HEK293 (cell line): ENCODE measurements at regions not wholly inside any gene's neighbourhood (a gene's known extent, or its start where the extent isn't known, plus 50 kb on each side); places are given as distances from the start of the nearest gene placed in this dataset.

Experiments used
- HOXA7 ChIP-seq: sonication (generic); formaldehyde crosslinking; IDR thresholded peaks from 2 replicates; pipeline ENCODE4 v1.8.1; 2022; ENCODE audit warnings: missing genetic modification reagents, borderline replicate concordance
- ZBTB20 ChIP-seq: fragments of 450-650 bp; formaldehyde crosslinking; IDR thresholded peaks from 2 replicates; pipeline ENCODE4 v1.5.1; 2016; ENCODE audit warnings: missing biosample characterization, missing genetic modification characterization
- ZFP3 ChIP-seq: fragments of 450-650 bp; formaldehyde crosslinking; IDR thresholded peaks from 2 replicates; pipeline ENCODE4 v1.5.1; 2016; ENCODE audit warnings: low read depth, missing biosample characterization, missing genetic modification characterization
- ZIC2 ChIP-seq: fragments of 450-650 bp; formaldehyde crosslinking; IDR thresholded peaks from 2 replicates; pipeline ENCODE4 v1.5.1; 2016; ENCODE audit warnings: missing biosample characterization, missing genetic modification characterization
- ZNF37A ChIP-seq: fragments of 450-650 bp; IDR thresholded peaks from 2 replicates; pipeline ENCODE4 v1.5.1; 2018; ENCODE audit warnings: missing biosample characterization, missing genetic modification characterization
- ZNF544 ChIP-seq: fragments of 450-650 bp; formaldehyde crosslinking; IDR thresholded peaks from 2 replicates; pipeline ENCODE4 v1.5.0; 2017; ENCODE audit warnings: missing biosample characterization, missing genetic modification characterization
- ZNF658 ChIP-seq: fragments of 450-650 bp; formaldehyde crosslinking; IDR thresholded peaks from 2 replicates; pipeline ENCODE4; 2016; ENCODE audit warnings: missing biosample characterization, missing genetic modification characterization
- TF ChIP-seq, protein P1 (sequence below): fragments of 450-650 bp; formaldehyde crosslinking; IDR thresholded peaks from 2 replicates; pipeline ENCODE4 v1.5.1; 2016; ENCODE audit warnings: missing biosample characterization, missing genetic modification characterization
- TF ChIP-seq, protein P2 (sequence below): fragments of 450-650 bp; formaldehyde crosslinking; IDR thresholded peaks from 2 replicates; pipeline ENCODE4 v1.5.1; 2016; ENCODE audit warnings: missing biosample characterization, missing genetic modification characterization

GRCh38 chr3:124172816-124173215 lies 180.9 kb upstream of the ROPN1 start:
- TF ChIP-seq ZNF658 (tag by site-specific recombination) (no peak), ZNF544 (tag by site-specific recombination) (no peak), ZBTB20 (tag by site-specific recombination) (no peak), HOXA7 (no peak), ZFP3 (no peak), ZNF37A (no peak), ZIC2 (tag by site-specific recombination) (no peak)
- TF ChIP-seq, protein P1, sequence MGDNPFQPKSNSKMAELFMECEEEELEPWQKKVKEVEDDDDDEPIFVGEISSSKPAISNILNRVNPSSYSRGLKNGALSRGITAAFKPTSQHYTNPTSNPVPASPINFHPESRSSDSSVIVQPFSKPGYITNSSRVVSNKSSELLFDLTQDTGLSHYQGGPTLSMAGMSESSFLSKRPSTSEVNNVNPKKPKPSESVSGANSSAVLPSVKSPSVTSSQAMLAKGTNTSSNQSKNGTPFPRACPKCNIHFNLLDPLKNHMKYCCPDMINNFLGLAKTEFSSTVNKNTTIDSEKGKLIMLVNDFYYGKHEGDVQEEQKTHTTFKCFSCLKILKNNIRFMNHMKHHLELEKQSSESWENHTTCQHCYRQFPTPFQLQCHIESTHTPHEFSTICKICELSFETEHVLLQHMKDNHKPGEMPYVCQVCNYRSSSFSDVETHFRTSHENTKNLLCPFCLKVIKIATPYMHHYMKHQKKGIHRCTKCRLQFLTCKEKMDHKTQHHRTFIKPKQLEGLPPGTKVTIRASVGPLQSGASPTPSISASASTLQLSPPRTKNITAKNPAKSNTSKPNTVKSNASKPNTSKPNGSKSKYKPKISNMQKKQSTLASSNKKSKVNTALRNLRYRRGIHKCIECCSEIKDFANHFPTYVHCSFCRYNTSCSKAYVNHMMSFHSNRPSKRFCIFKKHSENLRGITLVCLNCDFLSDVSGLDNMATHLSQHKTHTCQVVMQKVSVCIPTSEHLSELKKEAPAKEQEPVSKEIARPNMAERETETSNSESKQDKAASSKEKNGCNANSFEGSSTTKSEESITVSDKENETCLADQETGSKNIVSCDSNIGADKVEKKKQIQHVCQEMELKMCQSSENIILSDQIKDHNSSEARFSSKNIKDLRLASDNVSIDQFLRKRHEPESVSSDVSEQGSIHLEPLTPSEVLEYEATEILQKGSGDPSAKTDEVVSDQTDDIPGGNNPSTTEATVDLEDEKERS (tag by site-specific recombination): no peak
- TF ChIP-seq, protein P2, sequence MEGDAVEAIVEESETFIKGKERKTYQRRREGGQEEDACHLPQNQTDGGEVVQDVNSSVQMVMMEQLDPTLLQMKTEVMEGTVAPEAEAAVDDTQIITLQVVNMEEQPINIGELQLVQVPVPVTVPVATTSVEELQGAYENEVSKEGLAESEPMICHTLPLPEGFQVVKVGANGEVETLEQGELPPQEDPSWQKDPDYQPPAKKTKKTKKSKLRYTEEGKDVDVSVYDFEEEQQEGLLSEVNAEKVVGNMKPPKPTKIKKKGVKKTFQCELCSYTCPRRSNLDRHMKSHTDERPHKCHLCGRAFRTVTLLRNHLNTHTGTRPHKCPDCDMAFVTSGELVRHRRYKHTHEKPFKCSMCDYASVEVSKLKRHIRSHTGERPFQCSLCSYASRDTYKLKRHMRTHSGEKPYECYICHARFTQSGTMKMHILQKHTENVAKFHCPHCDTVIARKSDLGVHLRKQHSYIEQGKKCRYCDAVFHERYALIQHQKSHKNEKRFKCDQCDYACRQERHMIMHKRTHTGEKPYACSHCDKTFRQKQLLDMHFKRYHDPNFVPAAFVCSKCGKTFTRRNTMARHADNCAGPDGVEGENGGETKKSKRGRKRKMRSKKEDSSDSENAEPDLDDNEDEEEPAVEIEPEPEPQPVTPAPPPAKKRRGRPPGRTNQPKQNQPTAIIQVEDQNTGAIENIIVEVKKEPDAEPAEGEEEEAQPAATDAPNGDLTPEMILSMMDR (tag by site-specific recombination): no peak
